ENCODE measurements at regions not wholly inside any gene's neighbourhood (a gene's known extent, or its start where the extent isn't known, plus 50 kb on each side); places are given as distances from the start of the nearest gene placed in this dataset.
"Not testable (repeated sequence)": the region's sequence is repeated elsewhere in the genome, so short reads cannot be mapped to it uniquely, and the experiment has no call there.

GRCh38 chr16:35573407-35573806 is 2114.0 kb downstream of the TP53TG3F start:
- no peak overlapping the region for H3K4me3 ChIP-seq (ENCODE audit: low read depth, low read length)
- POLR2A ChIA-PET = no interaction called here
- H3K9me3 ChIP-seq (ENCODE audit: control insufficient read depth, insufficient read depth, low read length) = peaks cover 58% of the 10 kb centered on the region
- no peak overlapping the region for H3K27ac ChIP-seq (ENCODE audit: low read depth, low read length)
- no peaks in the 10 kb centered on the region for H3K27me3 ChIP-seq (ENCODE audit: control insufficient read depth, insufficient read depth, low read length)
- no peak for DNase-seq (ENCODE audit: low read depth, low spot score)
- CTCF ChIA-PET = no interaction called here
- TF ChIP-seq, protein P1, sequence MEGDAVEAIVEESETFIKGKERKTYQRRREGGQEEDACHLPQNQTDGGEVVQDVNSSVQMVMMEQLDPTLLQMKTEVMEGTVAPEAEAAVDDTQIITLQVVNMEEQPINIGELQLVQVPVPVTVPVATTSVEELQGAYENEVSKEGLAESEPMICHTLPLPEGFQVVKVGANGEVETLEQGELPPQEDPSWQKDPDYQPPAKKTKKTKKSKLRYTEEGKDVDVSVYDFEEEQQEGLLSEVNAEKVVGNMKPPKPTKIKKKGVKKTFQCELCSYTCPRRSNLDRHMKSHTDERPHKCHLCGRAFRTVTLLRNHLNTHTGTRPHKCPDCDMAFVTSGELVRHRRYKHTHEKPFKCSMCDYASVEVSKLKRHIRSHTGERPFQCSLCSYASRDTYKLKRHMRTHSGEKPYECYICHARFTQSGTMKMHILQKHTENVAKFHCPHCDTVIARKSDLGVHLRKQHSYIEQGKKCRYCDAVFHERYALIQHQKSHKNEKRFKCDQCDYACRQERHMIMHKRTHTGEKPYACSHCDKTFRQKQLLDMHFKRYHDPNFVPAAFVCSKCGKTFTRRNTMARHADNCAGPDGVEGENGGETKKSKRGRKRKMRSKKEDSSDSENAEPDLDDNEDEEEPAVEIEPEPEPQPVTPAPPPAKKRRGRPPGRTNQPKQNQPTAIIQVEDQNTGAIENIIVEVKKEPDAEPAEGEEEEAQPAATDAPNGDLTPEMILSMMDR (IDR thresholded peaks at IDR 0.05; ENCODE audit: low read depth, low read length) = no peak

- H3K27me3 ChIP-seq (ENCODE audit: control insufficient read depth, insufficient read depth, low read length) = no peaks in the 10 kb centered on the region
- no peak for DNase-seq (ENCODE audit: low read depth, low spot score)
- peaks cover 57% of the 10 kb centered on the region for H3K9me3 ChIP-seq (ENCODE audit: control insufficient read depth, insufficient read depth, low read length)
- POLR2A ChIA-PET = no interaction called here
- TF ChIP-seq, protein P1 (IDR thresholded peaks at IDR 0.05; ENCODE audit: low read depth, low read length) = no peak
- H3K27ac ChIP-seq (ENCODE audit: low read depth, low read length) = no peak overlapping the region
- no peak overlapping the region for H3K4me3 ChIP-seq (ENCODE audit: low read depth, low read length)
- CTCF ChIA-PET = no interaction called here
Measured at GRCh38 chr16:35574011-35574410, 2114.6 kb downstream of the TP53TG3F start.

DNA sequence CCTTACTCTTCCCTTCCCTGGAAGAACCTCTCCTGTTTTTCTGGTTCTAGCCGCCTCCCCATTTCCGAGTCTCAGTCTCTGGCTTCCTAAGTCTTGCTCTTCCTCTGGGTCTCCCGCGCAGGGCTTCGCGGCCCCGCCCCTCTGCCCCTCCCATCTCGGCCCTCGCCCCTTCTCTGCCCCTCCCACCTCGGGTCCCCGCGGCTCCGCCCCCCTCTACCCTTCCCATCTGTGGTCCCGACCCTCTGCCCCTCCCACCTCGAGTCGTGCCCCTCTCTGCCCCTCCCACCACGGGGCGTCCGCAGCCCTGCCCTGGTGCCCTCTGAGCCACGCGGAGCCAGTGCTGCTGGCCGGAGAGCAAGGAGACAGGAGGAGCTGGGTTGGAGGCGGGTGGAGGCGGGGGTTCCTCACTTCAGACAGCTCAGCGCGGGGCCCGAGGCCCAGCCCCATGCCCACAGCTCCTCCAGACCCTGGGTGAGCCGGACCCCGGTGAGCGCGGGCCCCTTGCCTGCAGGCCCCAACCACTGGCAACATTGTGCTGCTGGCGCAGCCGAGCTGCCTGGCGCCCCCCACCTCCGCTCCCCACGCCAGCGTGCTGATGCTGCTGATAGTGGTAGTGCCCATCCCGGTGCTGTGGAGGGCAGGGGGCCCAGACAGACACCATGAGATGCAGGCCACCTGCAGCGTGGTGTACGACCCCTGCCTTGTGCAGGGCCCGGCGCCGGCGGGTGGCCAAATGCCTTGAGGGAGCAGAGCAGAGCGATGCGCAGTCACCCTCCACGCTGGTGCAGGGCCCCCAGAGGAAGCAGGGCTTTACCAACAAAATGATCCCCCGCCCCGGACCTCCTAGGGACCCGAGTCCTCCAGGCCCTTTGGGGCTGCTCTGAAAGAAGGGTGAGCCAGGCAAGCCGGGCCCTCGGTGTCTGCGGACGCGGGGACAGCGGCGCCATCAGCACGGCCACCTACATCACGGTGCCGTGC is 2115.3 kb downstream of the TP53TG3F start:
- TF ChIP-seq, protein P1 (IDR thresholded peaks at IDR 0.05; ENCODE audit: low read depth, low read length) = no peak
- DNase-seq (ENCODE audit: low read depth, low spot score) = no peak
- ChIA-PET CTCF (no interaction called here), POLR2A (no interaction called here)
- H3K4me3 ChIP-seq (ENCODE audit: low read depth, low read length) = no peak overlapping the region
- H3K9me3 ChIP-seq (ENCODE audit: control insufficient read depth, insufficient read depth, low read length) = peaks cover 54% of the 10 kb centered on the region
- H3K27ac ChIP-seq (ENCODE audit: low read depth, low read length) = no peak overlapping the region
- H3K27me3 ChIP-seq (ENCODE audit: control insufficient read depth, insufficient read depth, low read length) = no peaks in the 10 kb centered on the region

- H3K27me3 ChIP-seq (ENCODE audit: control insufficient read depth, insufficient read depth, low read length) = no peaks in the 10 kb centered on the region
- no peak overlapping the region for H3K27ac ChIP-seq (ENCODE audit: low read depth, low read length)
- TF ChIP-seq, protein P1 (IDR thresholded peaks at IDR 0.05; ENCODE audit: low read depth, low read length) = no peak
- POLR2A ChIA-PET = no interaction called here
- DNase-seq (ENCODE audit: low read depth, low spot score) = no peak
- H3K9me3 ChIP-seq (ENCODE audit: control insufficient read depth, insufficient read depth, low read length) = peaks cover 60% of the 10 kb centered on the region
- CTCF ChIA-PET = no interaction called here
- no peak overlapping the region for H3K4me3 ChIP-seq (ENCODE audit: low read depth, low read length)
Measured at GRCh38 chr16:35575432-35575821, 2116.0 kb downstream of the TP53TG3F start.

DNA sequence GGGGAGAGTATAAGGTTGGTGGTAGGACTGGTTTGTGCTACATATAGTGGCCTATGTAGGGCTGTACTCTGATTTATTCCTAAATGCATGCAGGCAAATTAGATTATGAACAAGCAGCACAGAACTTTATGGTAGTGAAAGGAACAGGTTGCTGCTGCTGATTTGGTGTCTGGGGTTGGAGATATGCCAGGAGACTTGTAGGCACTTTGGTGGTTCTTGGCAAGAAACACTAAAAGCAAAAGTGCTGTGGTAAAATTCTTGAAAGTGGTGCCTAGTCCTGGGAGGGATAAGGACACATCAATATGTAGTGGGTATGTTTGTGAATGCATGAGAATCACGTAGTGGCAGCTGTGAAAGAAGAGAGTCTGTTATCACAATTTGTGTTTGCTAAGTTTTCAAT is 2126.0 kb downstream of the TP53TG3F start:
- H3K4me3 ChIP-seq (ENCODE audit: low read depth, low read length) = no peak overlapping the region
- CTCF ChIA-PET = no interaction called here
- POLR2A ChIA-PET = no interaction called here
- H3K27me3 ChIP-seq (ENCODE audit: control insufficient read depth, insufficient read depth, low read length) = no peaks in the 10 kb centered on the region
- H3K9me3 ChIP-seq (ENCODE audit: control insufficient read depth, insufficient read depth, low read length) = peaks cover 12% of the 10 kb centered on the region
- DNase-seq (ENCODE audit: low read depth, low spot score) = no peak
- H3K27ac ChIP-seq (ENCODE audit: low read depth, low read length) = no peak overlapping the region
- TF ChIP-seq, protein P1 (IDR thresholded peaks at IDR 0.05; ENCODE audit: low read depth, low read length) = no peak

DNA sequence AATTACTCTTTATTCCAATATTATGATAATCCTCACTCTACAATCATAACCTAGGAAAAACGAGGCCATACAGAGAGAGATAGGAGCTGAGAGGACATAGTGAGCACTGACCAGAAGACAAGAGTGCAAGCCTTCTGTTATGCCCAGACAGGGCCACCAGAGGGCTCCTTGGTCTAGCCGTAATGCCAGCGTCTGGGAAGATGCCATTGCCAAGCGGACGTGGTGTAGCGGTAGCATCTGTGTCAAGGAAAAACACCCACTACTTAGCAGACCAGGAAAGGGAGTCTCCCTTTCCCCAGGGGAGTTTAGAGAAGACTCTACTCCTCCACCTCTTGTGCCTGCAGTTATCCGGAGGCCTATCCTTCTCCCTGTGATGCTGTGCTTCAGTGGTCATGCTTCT is 2131.5 kb downstream of the TP53TG3F start:
- POLR2A ChIA-PET; H3K4me3 ChIP-seq (ENCODE audit: low read depth, low read length); DNase-seq (ENCODE audit: low read depth, low spot score); CTCF ChIA-PET; H3K27ac ChIP-seq (ENCODE audit: low read depth, low read length); H3K27me3 ChIP-seq (ENCODE audit: control insufficient read depth, insufficient read depth, low read length): not testable (repeated sequence)
- peaks cover 29% of the 10 kb centered on the region for H3K9me3 ChIP-seq (ENCODE audit: control insufficient read depth, insufficient read depth, low read length)
